Adrenal gland (tissue), 9 donors: ENCODE measurements at regions not wholly inside any gene's neighbourhood (a gene's known extent, or its start where the extent isn't known, plus 50 kb on each side); places are given as distances from the start of the nearest gene placed in this dataset.

Experiments
- DNase-seq, 7 donors: peaks; one replicate each; pipeline ENCODE4 v3.0.0-alpha.2; 2019 to 2020
- H3K27ac ChIP-seq, 5 donors: fragments of 200-600 bp; sonication (generic) in 4 of 5; 1 replicate in 3 of 5; 2 replicates in 2 of 5; pipeline versions ENCODE4 v1.5.1 to v1.8.0; 2016 to 2020; ENCODE audit warnings: mild to moderate bottlenecking in 1 of 5
- H3K27me3 ChIP-seq: fragments of 200-600 bp; 2 replicates; pipeline ENCODE4 v1.8.0; 2021
- H3K36me3 ChIP-seq, 2 donors: fragments of 200-600 bp; replicated peaks in 1 of 2; 1 replicate in 1 of 2; 2 replicates in 1 of 2; pipeline versions ENCODE4 v1.5.1 to v1.8.0; 2018 to 2022
- H3K4me1 ChIP-seq, 2 donors: fragments of 200-600 bp; replicated peaks in 1 of 2; 1 replicate in 1 of 2; 2 replicates in 1 of 2; pipeline versions ENCODE4 v1.5.1 to v1.8.0; 2018 to 2021
- H3K4me3 ChIP-seq, 4 donors: fragments of 200-600 bp; sonication (generic) in 3 of 4; one replicate each; pipeline ENCODE4 v1.5.1; 2016 to 2018
- H3K9me3 ChIP-seq, 3 donors: fragments of 200-600 bp; sonication (generic) in 1 of 3; replicated peaks in 1 of 3; 1 replicate in 2 of 3; 2 replicates in 1 of 3; pipeline versions ENCODE4 v1.5.1 to v1.8.0; 2016 to 2021
- POLR2A ChIP-seq, 2 donors: fragments of 450-650 bp; IDR thresholded peaks; one replicate each; pipeline ENCODE4 v1.6.1; 2017; ENCODE audit warnings: antibody characterized with exemption in 2 of 2, mild to moderate bottlenecking in 2 of 2, moderate library complexity in 1 of 2
- WGBS, 4 donors: extraction: QIAGEN DNeasy Blood & Tissue Kit in 2 of 4; methylation state at CpG; one replicate each; pipeline versions ENCODE4 v1.1.5 to v1.1.7; 2013 to 2017; 5-methylcytosine and 5-hydroxymethylcytosine counted together
- intact Hi-C, 2 donors: fragments of 100-400 bp; cut with DNase I; formaldehyde crosslinking; loops; one replicate each; pipeline versions ENCODE4 v1.14.1 to v1.15.0; 2022 to 2023
- TF ChIP-seq, protein P1 (sequence below), 6 experiments: fragments of 450-650 bp in 4 of 6; fragments of 200-600 bp in 2 of 6; sonication (generic) in 1 of 6; IDR thresholded peaks; 1 replicate in 5 of 6; 2 replicates in 1 of 6; pipeline versions ENCODE4 v1.5.1 to v1.8.0; 2016 to 2021; ENCODE audit warnings: antibody characterized with exemption in 6 of 6, mild to moderate bottlenecking in 2 of 6, moderate library complexity in 1 of 6
- donor health status: healthy with polysubstance abuse.
- donor health status: Bipolar disorder and iron deficiency.
- donor health status: DM: yes; HTN: yes; CAD: no.
- donor health status: DM: no; HTN: no; CAD: no.
- donor health status: DM: no; HTN: no; CAD: no.

- Histone ChIP-seq H3K4me1 (peaks cover 0 to 12% of the 10 kb centered on the region in 2 donors), H3K4me3 (no peak overlapping the region), H3K27ac (no peak overlapping the region), H3K36me3 (no peaks in the 10 kb centered on the region), H3K27me3 (no peaks in the 10 kb centered on the region), H3K9me3 (no peaks in the 10 kb centered on the region)
- no peak for TF ChIP-seq POLR2A (IDR thresholded peaks at IDR 0.05)
- TF ChIP-seq, protein P1, sequence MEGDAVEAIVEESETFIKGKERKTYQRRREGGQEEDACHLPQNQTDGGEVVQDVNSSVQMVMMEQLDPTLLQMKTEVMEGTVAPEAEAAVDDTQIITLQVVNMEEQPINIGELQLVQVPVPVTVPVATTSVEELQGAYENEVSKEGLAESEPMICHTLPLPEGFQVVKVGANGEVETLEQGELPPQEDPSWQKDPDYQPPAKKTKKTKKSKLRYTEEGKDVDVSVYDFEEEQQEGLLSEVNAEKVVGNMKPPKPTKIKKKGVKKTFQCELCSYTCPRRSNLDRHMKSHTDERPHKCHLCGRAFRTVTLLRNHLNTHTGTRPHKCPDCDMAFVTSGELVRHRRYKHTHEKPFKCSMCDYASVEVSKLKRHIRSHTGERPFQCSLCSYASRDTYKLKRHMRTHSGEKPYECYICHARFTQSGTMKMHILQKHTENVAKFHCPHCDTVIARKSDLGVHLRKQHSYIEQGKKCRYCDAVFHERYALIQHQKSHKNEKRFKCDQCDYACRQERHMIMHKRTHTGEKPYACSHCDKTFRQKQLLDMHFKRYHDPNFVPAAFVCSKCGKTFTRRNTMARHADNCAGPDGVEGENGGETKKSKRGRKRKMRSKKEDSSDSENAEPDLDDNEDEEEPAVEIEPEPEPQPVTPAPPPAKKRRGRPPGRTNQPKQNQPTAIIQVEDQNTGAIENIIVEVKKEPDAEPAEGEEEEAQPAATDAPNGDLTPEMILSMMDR (IDR thresholded peaks at IDR 0.05) = no peak
- intact Hi-C loops = no loop called here
- 83 to 96% (median 89%) methylated on average over 4 of the region's 4 CpGs for WGBS, 4 donors
- DNase-seq = no peak
Observed at GRCh38 chr5:82595113-82595512, 317.0 kb upstream of the RPS23 start.

DNA sequence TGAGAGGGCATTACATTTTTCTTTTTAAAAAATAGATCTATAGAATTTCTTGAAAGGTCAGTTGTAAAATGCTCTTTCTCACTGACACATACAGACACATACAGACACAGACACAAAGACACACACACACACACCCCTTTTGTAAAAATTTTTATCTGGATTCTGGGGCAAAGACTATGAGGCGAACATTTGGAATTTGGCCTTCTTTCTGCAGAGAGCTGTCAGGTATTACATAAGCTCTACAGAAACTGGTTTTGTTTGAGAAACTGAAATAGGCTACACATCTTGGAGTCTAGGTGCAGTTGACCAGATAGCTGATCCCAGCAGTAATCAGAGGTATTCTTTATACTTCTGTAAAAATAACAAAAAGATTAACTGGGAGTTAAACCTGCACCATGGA is 315.9 kb upstream of the RPS23 start:
- H3K9me3 ChIP-seq = no peaks in the 10 kb centered on the region
- 26 to 63% (median 44%) methylated on average over 1 of the region's 1 CpG for WGBS, 4 donors
- intact Hi-C loops = no loop called here
- no peaks in the 10 kb centered on the region for H3K36me3 ChIP-seq
- DNase-seq = no peak
- H3K27ac ChIP-seq = no peak overlapping the region
- H3K4me1 ChIP-seq = peaks cover 0 to 12% of the 10 kb centered on the region in 2 donors
- no peak overlapping the region for H3K4me3 ChIP-seq
- H3K27me3 ChIP-seq = no peaks in the 10 kb centered on the region
- no peak for TF ChIP-seq POLR2A (IDR thresholded peaks at IDR 0.05)
- TF ChIP-seq, protein P1 (IDR thresholded peaks at IDR 0.05) = no peak

DNA sequence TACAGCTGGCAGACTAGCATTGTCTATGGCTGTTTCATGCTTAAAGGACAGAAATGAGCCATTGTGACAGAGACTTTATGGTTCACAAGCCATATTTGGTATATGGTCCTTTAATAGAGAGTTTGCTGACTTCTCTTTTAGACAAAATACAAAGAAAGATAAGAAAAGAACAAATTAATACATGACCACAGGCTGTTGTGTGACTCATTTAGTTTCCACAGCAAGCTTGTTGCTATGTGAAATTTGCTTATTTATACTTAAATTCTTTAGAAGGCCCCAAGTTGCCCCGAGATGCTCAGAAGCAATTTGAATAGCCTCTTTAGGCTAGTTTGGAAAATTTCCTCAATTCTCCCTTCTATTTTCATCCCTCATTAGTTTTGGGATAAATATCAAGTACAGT is 315.3 kb upstream of the RPS23 start:
- Histone ChIP-seq H3K4me1 (peaks cover 0 to 12% of the 10 kb centered on the region in 2 donors), H3K27me3 (no peaks in the 10 kb centered on the region), H3K9me3 (no peaks in the 10 kb centered on the region), H3K27ac (no peak overlapping the region), H3K4me3 (no peak overlapping the region), H3K36me3 (no peaks in the 10 kb centered on the region)
- intact Hi-C loops = no loop called here
- DNase-seq = no peak
- WGBS, 4 donors = 56 to 70% (median 65%) methylated on average over 1 of the region's 1 CpG
- TF ChIP-seq, protein P1 (IDR thresholded peaks at IDR 0.05) = no peak
- no peak for TF ChIP-seq POLR2A (IDR thresholded peaks at IDR 0.05)

- H3K4me3 ChIP-seq = no peak overlapping the region
- no peak for DNase-seq
- H3K4me1 ChIP-seq = peaks cover 0 to 12% of the 10 kb centered on the region in 2 donors
- no peak for TF ChIP-seq POLR2A (IDR thresholded peaks at IDR 0.05)
- TF ChIP-seq, protein P1 (IDR thresholded peaks at IDR 0.05) = no peak
- no peaks in the 10 kb centered on the region for H3K9me3 ChIP-seq
- H3K36me3 ChIP-seq = no peaks in the 10 kb centered on the region
- H3K27me3 ChIP-seq = no peaks in the 10 kb centered on the region
- intact Hi-C loops = no loop called here
- H3K27ac ChIP-seq = no peak overlapping the region
Observed at GRCh38 chr5:82591021-82591515, 312.9 kb upstream of the RPS23 start.
